K562 (cell line): ENCODE measurements at regions not wholly inside any gene's neighbourhood (a gene's known extent, or its start where the extent isn't known, plus 50 kb on each side); places are given as distances from the start of the nearest gene placed in this dataset.

Experiments used
- CAMTA2 ChIP-seq: fragments of 250-450 bp; sonication (Bioruptor Pico); conservative IDR thresholded peaks from 2 replicates; pipeline ENCODE4 v1.5.1; 2022
- CEBPB ChIP-seq: fragments of 450-650 bp; IDR thresholded peaks from 2 replicates; pipeline ENCODE4 v1.6.1; 2016; ENCODE audit warnings: missing genetic modification characterization, missing compliant biosample characterization
- CTCF ChIP-seq, 3 experiments: IDR thresholded peaks in 2 of 3; conservative IDR thresholded peaks in 1 of 3; 2 replicates each; pipeline ENCODE4 v1.5.1; 2011 to 2012; ENCODE audit warnings: low read length in 3 of 3, mild to moderate bottlenecking in 3 of 3, control low read depth in 2 of 3, improper control_type of control experiment in 1 of 3, inconsistent platforms in 1 of 3, low read depth in 1 of 3, mixed read lengths in 1 of 3, moderate library complexity in 1 of 3; ENCODE audit not compliant: insufficient read depth in 2 of 3
- MAZ ChIP-seq, 2 experiments: fragments of 450-650 bp in 1 of 2; sonication (generic) in 1 of 2; formaldehyde crosslinking; IDR thresholded peaks in 1 of 2; conservative IDR thresholded peaks in 1 of 2; 2 replicates each; pipeline versions ENCODE4 v1.4.0 to v1.5.0; 2020; ENCODE audit warnings: mild to moderate bottlenecking in 1 of 2, missing genetic modification reagents in 1 of 2
- NR3C1 ChIP-seq: sonication (generic); formaldehyde crosslinking; IDR thresholded peaks from 2 replicates; pipeline ENCODE4 v1.8.1; 2022; ENCODE audit warnings: missing genetic modification reagents
- PPARD ChIP-seq: fragments of 250-450 bp; sonication (Bioruptor Pico); IDR thresholded peaks from 2 replicates; pipeline ENCODE4 v1.8.0; 2022; ENCODE audit warnings: inconsistent platforms, mild to moderate bottlenecking, moderate library complexity
- RFX7 ChIP-seq: fragments of 250-450 bp; sonication (Bioruptor Pico); IDR thresholded peaks from 2 replicates; pipeline ENCODE4 v1.5.1; 2021; ENCODE audit warnings: mild to moderate bottlenecking
- SRSF1 ChIP-seq: fragments of 200-400 bp; formaldehyde crosslinking; IDR thresholded peaks from 2 replicates; pipeline ENCODE4 v1.6.1; 2017; ENCODE audit warnings: mild to moderate bottlenecking, low read depth, low read length, moderate library complexity
- ZNF57 ChIP-seq: fragments of 450-650 bp; formaldehyde crosslinking; IDR thresholded peaks from 2 replicates; pipeline ENCODE4 v1.4.0; 2020; ENCODE audit warnings: mild to moderate bottlenecking, moderate library complexity
- TF ChIP-seq, protein P1 (sequence below): fragments of 450-650 bp; IDR thresholded peaks from 2 replicates; pipeline ENCODE4 v1.6.1; 2017; ENCODE audit warnings: mild to moderate bottlenecking, moderate library complexity

- TF ChIP-seq RFX7 (CRISPR knock-in tag) = no peak
- no peak for TF ChIP-seq SRSF1
- TF ChIP-seq ZNF57 = no peak
- TF ChIP-seq MAZ (CRISPR knock-in tag; conservative IDR thresholded peaks at IDR 0.05 in 1 of 2, IDR thresholded peaks at IDR 0.05 in 1 of 2) = no peak
- TF ChIP-seq, protein P1, sequence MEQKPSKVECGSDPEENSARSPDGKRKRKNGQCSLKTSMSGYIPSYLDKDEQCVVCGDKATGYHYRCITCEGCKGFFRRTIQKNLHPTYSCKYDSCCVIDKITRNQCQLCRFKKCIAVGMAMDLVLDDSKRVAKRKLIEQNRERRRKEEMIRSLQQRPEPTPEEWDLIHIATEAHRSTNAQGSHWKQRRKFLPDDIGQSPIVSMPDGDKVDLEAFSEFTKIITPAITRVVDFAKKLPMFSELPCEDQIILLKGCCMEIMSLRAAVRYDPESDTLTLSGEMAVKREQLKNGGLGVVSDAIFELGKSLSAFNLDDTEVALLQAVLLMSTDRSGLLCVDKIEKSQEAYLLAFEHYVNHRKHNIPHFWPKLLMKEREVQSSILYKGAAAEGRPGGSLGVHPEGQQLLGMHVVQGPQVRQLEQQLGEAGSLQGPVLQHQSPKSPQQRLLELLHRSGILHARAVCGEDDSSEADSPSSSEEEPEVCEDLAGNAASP = no peak
- no peak for TF ChIP-seq CTCF (IDR thresholded peaks at IDR 0.05 in 2 of 3, conservative IDR thresholded peaks at IDR 0.05 in 1 of 3; ENCODE audit: insufficient read depth in 2 of 3, low read depth in 1 of 3, low read length in 3 of 3)
- no peak for TF ChIP-seq CEBPB (tag)
- no peak for TF ChIP-seq NR3C1
- no peak for TF ChIP-seq PPARD (CRISPR knock-in tag)
- TF ChIP-seq CAMTA2 (CRISPR knock-in tag) = no peak
These were observed 391.1 kb downstream of the IDS start for GRCh38 chrX:149114001-149114400.
